Stimulated activated CD4-positive, alpha-beta T cell treated with anti-CD3 and anti-CD28 coated beads, TNF-alpha, amount 100 ng/mL, for 24 hours (primary cell): ENCODE measurements at regions not wholly inside any gene's neighbourhood (a gene's known extent, or its start where the extent isn't known, plus 50 kb on each side); places are given as distances from the start of the nearest gene placed in this dataset.

Experiments
- DNase-seq, 3 experiments: peaks; one replicate each; pipeline ENCODE4 v3.0.0-alpha.2; 2020; ENCODE audit warnings: low read depth in 3 of 3

- no peak for DNase-seq
These were observed 466.7 kb upstream of the PKN2 start for GRCh38 chr1:88217386-88217785.

GRCh38 chr1:88219521-88219920 is 464.6 kb upstream of the PKN2 start:
- DNase-seq = no peak

- DNase-seq = no peak
These were observed 462.7 kb upstream of the PKN2 start for GRCh38 chr1:88221411-88221810.

- DNase-seq = no peak
These were observed 459.2 kb upstream of the PKN2 start for GRCh38 chr1:88224906-88225305.

- no peak for DNase-seq
These were observed 456.0 kb upstream of the PKN2 start for GRCh38 chr1:88228114-88228513.

- no peak for DNase-seq
These were observed 453.9 kb upstream of the PKN2 start for GRCh38 chr1:88230126-88230525.

- DNase-seq = no peak
These were observed 447.0 kb upstream of the PKN2 start for GRCh38 chr1:88237058-88237457.

- no peak for DNase-seq
These were observed 444.9 kb upstream of the PKN2 start for GRCh38 chr1:88239205-88239604.

GRCh38 chr1:88247666-88248065 is 436.4 kb upstream of the PKN2 start:
- DNase-seq = no peak

GRCh38 chr1:88250915-88251314 is 433.2 kb upstream of the PKN2 start:
- DNase-seq = no peak

- no peak for DNase-seq
These were observed 431.3 kb upstream of the PKN2 start for GRCh38 chr1:88252745-88253144.

- no peak for DNase-seq
These were observed 418.5 kb upstream of the PKN2 start for GRCh38 chr1:88265606-88266005.

GRCh38 chr1:88266051-88266450 is 418.0 kb upstream of the PKN2 start:
- no peak for DNase-seq

- no peak for DNase-seq
These were observed 411.9 kb upstream of the PKN2 start for GRCh38 chr1:88272216-88272615.

- DNase-seq = no peak
These were observed 409.6 kb upstream of the PKN2 start for GRCh38 chr1:88274431-88274830.

GRCh38 chr1:88275259-88275862 is 408.7 kb upstream of the PKN2 start:
- DNase-seq = no peak

GRCh38 chr1:88276163-88276562 is 407.9 kb upstream of the PKN2 start:
- no peak for DNase-seq

- no peak for DNase-seq
These were observed 400.0 kb upstream of the PKN2 start for GRCh38 chr1:88284066-88284465.

GRCh38 chr1:88284666-88285366 is 399.3 kb upstream of the PKN2 start:
- DNase-seq = no peak

- DNase-seq = no peak
These were observed 397.4 kb upstream of the PKN2 start for GRCh38 chr1:88286716-88287115.

- no peak for DNase-seq
These were observed 395.5 kb upstream of the PKN2 start for GRCh38 chr1:88288571-88288970.

- DNase-seq = no peak
These were observed 394.5 kb upstream of the PKN2 start for GRCh38 chr1:88289401-88290102.
